Fibroblast of villous mesenchyme (primary cell): ENCODE measurements at regions not wholly inside any gene's neighbourhood (a gene's known extent, or its start where the extent isn't known, plus 50 kb on each side); places are given as distances from the start of the nearest gene placed in this dataset.

Source experiments
- DNase-seq: peaks from one replicate; pipeline ENCODE4 v3.0.0-alpha.2; 2010; ENCODE audit warnings: low read depth
- H3K4me3 ChIP-seq: 2 replicates; pipeline ENCODE4 v1.5.1; 2011; ENCODE audit warnings: low read depth, mild to moderate bottlenecking, low read length
- CTCF ChIP-seq: IDR thresholded peaks from 2 replicates; pipeline ENCODE4 v1.5.1; 2012; ENCODE audit warnings: low read depth, mild to moderate bottlenecking, low read length; ENCODE audit not compliant: insufficient read depth

DNA sequence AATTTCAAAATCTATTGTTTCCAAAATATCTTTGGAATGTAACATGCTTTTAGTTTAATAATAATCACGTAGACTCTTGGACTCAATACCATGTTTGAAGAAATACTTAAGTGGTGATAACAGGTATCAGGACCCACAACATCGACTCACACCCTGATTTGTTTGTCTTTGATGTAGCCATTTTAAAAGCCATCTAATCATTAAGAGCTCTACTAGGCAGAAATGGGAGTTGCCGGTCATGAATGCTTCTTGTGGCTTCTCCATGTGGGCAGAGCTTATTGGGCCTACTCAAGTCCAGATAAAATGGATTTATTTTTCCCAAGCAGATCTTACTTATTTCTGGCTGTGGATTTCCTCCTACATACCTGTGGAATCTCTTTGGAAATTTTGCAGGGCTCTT, 261.6 kb upstream of the NR2F2 start:
- no peak for DNase-seq
- TF ChIP-seq CTCF, result no peak
- H3K4me3 ChIP-seq, result no peak overlapping the region

DNA sequence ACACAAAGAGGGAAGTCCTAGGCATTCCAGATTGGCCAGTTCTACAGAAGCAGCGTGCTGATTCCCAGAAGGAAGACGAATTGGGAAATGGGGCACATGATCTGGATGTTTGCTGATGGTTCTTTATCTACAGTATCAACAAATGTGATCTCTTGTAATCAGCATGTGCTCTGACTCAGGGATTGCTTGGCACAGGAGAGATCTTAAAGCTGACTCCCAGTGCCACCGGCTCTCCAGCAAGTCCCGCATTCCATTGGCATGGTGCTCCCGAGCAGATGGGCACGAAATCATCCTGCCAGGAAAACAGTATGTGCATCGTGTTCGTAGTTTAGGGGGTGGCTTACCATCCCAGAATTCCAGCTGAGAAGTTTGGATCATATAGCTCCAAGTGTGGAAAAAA, 259.9 kb upstream of the NR2F2 start:
- TF ChIP-seq CTCF, result no peak
- no peak overlapping the region for H3K4me3 ChIP-seq
- DNase-seq, result peak; percentile 69

- TF ChIP-seq CTCF, result no peak
- H3K4me3 ChIP-seq, result no peak overlapping the region
- DNase-seq, result no peak
Measured at GRCh38 chr15:96072821-96073220, 257.7 kb upstream of the NR2F2 start.

DNA sequence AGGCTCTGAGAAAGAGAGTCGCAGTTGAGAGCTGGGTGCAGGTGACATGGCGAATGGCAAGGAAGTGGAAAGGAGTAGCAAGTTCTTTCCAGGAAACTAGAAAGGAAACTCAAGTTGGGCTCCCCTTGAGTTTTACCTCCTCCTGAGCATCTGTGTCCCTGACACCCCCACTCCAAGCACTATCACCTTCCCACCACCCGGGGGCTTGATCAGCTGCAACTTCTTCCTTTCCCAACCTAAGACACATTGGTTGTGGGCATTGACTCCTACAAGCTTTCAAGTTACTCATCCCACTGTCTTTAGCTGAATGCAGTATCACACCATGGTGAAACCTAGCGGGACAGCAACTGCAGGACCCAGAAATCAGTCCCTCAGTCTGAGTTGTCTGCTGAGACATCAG, 256.6 kb upstream of the NR2F2 start:
- DNase-seq, result no peak
- H3K4me3 ChIP-seq, result no peak overlapping the region
- TF ChIP-seq CTCF, result no peak

- no peak for TF ChIP-seq CTCF
- no peak overlapping the region for H3K4me3 ChIP-seq
- DNase-seq, result no peak
Measured at GRCh38 chr15:96075895-96076294, 254.6 kb upstream of the NR2F2 start.

DNA sequence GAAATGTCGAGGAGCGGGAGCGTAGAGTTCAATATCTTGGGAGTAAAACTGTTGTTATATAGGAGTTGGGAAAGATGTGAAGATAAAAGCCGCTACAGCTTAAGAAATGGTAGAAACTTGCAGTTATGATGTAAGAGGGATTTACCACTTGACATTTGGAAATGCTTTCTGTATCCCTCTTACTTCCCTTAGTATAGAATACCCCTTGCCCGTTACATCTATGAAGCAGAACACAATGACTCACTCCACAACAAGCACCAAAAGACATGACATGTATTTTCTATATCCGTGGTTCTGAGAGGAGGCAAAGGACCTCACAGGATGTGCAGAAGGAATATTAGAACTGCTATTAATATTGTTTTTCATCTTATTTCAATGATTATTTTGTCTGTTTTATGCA, 254.2 kb upstream of the NR2F2 start:
- TF ChIP-seq CTCF, result no peak
- DNase-seq, result no peak
- no peak overlapping the region for H3K4me3 ChIP-seq

GRCh38 chr15:96079041-96079440, 251.5 kb upstream of the NR2F2 start:
- H3K4me3 ChIP-seq, result no peak overlapping the region
- no peak for TF ChIP-seq CTCF
- no peak for DNase-seq
